ENCODE measurements at regions not wholly inside any gene's neighbourhood (a gene's known extent, or its start where the extent isn't known, plus 50 kb on each side); places are given as distances from the start of the nearest gene placed in this dataset.

DNA sequence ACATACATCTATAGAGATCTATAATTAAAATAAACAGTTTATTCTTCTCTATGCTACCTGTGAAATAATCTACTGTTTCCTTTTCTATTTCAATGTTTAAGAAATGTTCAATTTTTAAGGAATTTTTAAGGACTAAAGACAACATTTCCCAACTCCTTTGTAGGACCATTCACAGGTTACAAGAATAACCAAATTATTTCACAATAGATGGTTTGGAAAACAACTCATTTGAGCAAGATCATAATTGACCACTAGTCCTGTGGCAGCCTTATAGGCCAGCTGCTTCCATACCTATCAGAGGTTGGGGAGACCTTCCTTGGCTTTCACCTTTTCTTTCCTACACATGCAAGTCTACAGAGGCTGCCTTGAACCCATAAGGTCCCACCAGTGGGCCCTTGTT lies 193.7 kb downstream of the TTC39B start:
- no peak for TF ChIP-seq GATA3 (IDR thresholded peaks at IDR 0.05; ENCODE audit: low read depth, low read length)
- no peak for TF ChIP-seq GATA2 (IDR thresholded peaks at IDR 0.05; ENCODE audit: low read depth, low read length)

DNA sequence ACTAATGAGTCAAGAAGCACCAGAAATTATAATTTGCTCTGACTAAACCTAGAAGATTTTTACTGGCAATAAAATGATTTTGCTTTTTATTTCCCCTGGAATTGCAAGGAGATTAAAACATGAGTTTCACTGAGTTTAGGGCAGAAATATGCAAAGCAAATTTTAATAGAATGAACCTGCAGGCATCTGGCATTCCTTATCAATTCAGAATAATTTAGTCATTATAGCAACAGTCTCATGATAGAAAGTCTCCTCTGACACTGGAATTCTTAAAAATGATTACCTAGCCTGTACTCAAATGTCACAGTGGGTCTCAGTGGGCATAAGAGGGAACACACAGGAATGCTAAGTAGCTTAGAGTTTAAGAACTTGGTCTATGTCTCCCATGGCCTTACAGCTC lies 195.9 kb downstream of the TTC39B start:
- TF ChIP-seq GATA2 (IDR thresholded peaks at IDR 0.05; ENCODE audit: low read depth, low read length) = no peak
- no peak for TF ChIP-seq GATA3 (IDR thresholded peaks at IDR 0.05; ENCODE audit: low read depth, low read length)

DNA sequence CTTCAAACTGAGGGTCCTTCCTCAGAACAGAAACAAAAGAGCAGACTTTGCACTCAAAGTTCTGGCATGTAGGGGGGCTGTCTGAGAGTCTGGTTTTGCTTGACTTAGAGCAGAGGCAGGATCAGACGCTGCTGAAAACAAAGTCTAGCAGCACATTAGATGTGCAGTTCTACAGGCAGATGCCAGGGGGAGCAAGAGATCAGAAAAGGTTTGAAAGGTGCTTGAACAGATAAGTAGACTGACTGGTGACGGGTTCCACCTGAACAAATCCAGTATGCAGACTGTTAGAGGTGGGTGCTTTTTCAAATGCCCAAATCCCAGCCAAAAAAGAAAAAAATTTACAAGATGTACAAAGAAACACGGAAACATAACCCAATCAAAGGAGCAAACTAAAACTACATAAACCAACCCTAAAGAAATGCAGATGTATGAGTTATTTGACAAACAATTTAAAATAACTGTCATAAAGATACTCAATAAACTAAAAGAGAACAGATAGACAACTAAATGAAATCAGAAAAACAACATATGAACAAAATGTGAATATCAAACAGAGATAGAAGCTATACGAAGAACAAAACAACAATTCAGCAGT lies 194.7 kb upstream of the FREM1 start:
- TF ChIP-seq GATA3 (IDR thresholded peaks at IDR 0.05; ENCODE audit: low read depth, low read length) (no peak), GATA2 (IDR thresholded peaks at IDR 0.05; ENCODE audit: low read depth, low read length) (no peak)

DNA sequence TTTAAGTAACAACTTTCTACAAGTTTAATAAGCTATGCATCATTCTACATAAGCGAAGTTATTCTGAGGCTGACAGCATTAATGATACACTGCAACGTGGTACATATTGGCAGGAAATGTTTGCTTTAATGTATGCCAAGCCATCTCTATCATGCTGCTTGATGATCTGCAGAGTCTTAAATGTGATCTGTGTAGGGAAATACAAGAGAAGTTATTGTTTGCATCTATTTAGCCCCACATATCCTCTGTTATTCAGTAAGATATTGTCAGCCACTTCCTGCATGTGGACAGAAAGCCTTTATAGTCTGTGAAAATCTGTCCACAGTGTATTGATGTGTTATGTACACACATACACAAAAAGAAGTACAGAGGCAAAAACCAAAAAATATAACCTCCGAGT lies 193.1 kb upstream of the FREM1 start:
- TF ChIP-seq GATA3 (IDR thresholded peaks at IDR 0.05; ENCODE audit: low read depth, low read length) = no peak
- no peak for TF ChIP-seq GATA2 (IDR thresholded peaks at IDR 0.05; ENCODE audit: low read depth, low read length)

DNA sequence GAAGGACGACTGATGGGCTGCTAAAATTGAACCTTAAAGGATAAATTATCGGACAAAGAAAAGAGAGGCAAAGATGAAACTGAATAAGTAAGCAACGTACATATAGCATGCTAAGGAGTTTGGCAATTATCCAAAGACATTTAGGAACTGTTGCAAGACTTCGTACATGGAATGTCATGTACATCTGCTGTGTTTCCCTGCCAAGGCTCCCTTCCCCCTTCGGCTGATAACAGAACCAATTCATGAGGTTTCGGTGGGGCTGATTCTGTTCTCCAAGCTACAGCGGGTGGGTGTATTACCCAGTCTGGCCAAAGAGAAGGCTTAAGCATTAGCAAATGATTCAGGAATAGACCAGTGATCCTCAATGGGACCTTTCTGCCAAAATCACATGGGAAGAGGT lies 190.9 kb upstream of the FREM1 start:
- TF ChIP-seq GATA2 (IDR thresholded peaks at IDR 0.05; ENCODE audit: low read depth, low read length) = no peak
- TF ChIP-seq GATA3 (IDR thresholded peaks at IDR 0.05; ENCODE audit: low read depth, low read length) = no peak

DNA sequence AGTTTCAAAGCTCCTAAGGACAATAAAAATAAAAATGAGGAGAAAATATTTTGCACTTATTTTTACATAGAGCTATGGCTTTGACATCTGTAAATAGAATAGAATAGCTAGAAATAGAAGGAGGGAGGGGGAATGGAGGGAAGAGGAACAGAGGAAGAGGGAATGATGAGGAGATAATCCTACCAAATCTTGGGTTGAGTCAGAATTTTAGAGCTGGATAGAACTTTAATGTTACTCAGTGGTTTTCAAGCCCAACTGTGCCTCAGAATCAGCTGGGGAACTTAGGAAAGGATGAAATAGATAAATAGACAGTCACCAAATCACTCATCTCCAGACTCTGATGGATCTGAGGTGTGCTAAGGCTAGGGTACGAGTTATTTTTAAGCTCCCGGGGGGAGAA lies 190.3 kb upstream of the FREM1 start:
- TF ChIP-seq GATA2 (IDR thresholded peaks at IDR 0.05; ENCODE audit: low read depth, low read length) = no peak
- no peak for TF ChIP-seq GATA3 (IDR thresholded peaks at IDR 0.05; ENCODE audit: low read depth, low read length)

DNA sequence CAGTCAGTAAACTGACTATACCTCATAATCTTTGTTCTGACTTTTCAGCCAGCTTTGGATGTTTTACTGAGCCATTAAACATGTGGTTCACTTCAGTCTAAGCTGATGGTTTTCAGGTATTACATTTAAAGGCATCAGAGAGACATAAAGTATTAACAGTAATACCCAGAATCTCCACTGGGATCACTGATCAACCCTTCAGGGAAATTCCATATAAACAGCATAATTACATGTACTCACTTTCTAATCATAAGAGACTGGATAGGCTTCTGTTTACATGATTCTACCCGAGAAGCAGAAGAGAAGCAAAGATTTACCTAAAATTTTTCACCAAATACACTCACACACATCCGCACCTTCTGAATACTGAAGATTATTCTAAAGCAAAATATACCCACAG lies 186.7 kb upstream of the FREM1 start:
- TF ChIP-seq GATA2 (IDR thresholded peaks at IDR 0.05; ENCODE audit: low read depth, low read length) (no peak), GATA3 (IDR thresholded peaks at IDR 0.05; ENCODE audit: low read depth, low read length) (no peak)

DNA sequence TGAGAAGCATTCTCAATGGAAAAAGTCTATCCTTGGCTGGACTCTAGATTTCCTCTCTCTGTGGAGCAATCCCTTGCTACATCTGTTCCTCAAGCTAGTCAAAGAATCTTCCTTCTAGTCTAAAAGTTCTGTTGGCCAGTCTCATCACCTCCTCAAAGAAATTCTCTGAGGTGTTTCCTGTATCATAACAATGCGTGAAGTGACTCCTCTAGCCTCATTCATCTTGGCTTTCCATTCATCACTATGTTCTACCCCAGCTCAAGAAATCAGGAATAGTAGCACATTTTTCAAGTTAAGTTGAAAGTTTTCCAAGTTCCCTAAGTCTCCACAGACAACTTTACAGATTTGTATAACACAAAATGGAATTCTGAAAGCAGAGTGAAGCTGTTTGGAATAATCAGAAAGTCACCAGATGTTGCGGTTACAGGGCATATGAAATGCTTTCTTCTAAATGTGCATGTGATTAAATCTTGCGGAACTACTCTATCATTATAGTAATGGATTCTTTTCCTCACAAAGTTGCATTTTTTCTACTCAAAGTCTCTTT lies 176.6 kb upstream of the FREM1 start:
- TF ChIP-seq GATA3 (IDR thresholded peaks at IDR 0.05; ENCODE audit: low read depth, low read length) (0 out of 2 replicates have a peak, but pooled peaks have one; percentile 43), GATA2 (IDR thresholded peaks at IDR 0.05; ENCODE audit: low read depth, low read length) (no peak; the same call in 1 of the 2 replicates)

DNA sequence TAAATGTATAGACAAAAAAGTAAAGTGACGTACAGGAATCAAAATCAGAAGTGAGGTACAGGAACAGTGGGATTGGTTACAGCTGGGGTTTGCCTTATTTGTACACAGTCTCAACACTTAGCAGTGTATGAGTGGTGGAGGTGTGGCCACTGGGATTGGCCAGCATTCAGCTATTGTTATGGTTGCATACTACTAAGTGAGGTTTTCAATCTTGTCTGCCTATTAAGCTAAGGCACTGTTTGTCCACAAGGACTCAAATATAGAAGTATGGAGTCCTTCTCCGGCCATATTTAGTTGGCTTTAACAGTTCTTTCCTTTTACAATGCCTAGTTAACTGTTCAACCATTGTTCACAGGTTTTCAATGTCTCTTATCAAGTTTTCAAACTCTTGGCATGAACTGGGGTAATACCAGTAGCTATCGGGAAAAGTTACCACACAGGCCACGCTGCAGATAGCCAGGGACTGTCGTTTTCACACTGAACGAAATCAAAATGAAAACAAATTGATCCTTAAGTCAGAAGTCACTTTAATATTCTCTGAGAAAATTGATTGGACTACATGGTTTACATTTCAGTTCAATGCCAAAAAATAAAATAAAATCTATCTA lies 176.0 kb upstream of the FREM1 start:
- no peak for TF ChIP-seq GATA3 (IDR thresholded peaks at IDR 0.05; ENCODE audit: low read depth, low read length)
- TF ChIP-seq GATA2 (IDR thresholded peaks at IDR 0.05; ENCODE audit: low read depth, low read length) = no peak

DNA sequence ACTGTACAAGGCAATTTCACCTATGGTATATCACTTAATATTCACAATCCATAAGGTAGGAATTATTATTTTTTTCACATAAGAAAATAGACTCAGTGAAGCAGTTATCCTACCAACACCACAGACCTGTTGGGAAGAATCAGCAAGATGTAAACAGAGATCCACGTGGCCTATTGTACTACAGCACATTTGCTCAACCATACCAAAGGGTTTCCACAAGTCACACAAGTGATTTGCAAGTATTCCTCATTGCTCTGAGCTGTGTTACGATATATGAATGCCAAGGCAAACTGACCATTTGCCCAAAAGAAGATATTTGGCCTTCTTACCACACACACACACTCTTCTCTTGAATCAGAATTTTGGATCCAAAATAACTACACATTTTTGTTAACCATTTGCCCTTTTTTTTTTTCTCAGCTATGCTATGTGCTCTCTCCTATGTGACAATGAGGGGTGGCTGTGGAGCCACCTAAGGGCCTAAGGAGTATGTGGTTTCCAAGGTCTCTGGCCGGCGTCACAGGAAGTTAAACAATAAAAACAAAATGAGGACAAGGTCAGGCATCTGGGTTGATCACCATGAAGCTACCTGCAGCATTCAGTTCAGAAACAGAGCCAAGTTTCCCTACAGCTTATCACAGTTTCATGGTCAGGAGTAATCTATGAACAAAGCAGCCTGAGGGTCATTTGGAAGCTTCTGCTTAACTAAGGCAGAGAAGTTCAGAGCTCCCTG lies 171.0 kb upstream of the FREM1 start:
- TF ChIP-seq GATA2 (IDR thresholded peaks at IDR 0.05; ENCODE audit: low read depth, low read length) (no peak), GATA3 (IDR thresholded peaks at IDR 0.05; ENCODE audit: low read depth, low read length) (no peak)

DNA sequence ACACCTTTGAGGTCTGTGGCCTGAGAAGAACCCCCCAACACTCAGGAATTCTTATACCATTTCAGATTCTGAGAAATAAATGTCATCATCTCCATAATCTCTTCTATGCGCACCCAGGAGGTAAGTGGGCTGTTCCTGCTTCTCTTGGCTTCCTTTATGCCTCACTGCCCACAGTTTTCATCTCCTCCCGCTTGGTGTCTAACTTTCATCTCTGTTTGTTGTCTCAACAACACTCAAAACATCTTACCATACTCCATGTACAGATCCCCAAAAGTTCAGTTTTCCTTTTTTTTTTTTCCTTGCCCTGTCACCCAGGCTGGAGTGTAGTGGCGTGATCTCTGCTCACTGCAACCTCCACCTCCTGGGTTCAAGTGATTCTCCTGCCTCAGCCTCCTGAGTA lies 170.2 kb upstream of the FREM1 start:
- no peak for TF ChIP-seq GATA3 (IDR thresholded peaks at IDR 0.05; ENCODE audit: low read depth, low read length)
- TF ChIP-seq GATA2 (IDR thresholded peaks at IDR 0.05; ENCODE audit: low read depth, low read length) = no peak

DNA sequence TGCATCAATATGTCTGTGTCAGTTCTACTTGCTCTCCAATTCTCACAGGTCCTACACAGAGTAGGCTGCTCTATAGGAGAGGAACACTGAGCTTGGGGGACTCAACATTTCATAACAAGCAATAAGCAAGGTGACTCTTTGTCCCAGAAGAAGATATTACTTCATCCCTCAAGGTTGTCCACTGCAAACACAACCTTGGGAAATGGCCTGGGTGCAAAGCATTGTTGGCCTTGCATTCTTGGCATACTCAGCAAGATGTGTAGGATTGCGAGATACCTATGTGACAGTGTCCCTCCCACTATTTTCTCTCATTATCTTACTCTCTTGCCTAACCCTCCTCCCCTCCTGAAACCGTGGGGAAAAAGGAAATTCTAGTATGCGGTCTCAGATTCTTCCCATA lies 169.8 kb upstream of the FREM1 start:
- no peak for TF ChIP-seq GATA2 (IDR thresholded peaks at IDR 0.05; ENCODE audit: low read depth, low read length)
- no peak for TF ChIP-seq GATA3 (IDR thresholded peaks at IDR 0.05; ENCODE audit: low read depth, low read length)

DNA sequence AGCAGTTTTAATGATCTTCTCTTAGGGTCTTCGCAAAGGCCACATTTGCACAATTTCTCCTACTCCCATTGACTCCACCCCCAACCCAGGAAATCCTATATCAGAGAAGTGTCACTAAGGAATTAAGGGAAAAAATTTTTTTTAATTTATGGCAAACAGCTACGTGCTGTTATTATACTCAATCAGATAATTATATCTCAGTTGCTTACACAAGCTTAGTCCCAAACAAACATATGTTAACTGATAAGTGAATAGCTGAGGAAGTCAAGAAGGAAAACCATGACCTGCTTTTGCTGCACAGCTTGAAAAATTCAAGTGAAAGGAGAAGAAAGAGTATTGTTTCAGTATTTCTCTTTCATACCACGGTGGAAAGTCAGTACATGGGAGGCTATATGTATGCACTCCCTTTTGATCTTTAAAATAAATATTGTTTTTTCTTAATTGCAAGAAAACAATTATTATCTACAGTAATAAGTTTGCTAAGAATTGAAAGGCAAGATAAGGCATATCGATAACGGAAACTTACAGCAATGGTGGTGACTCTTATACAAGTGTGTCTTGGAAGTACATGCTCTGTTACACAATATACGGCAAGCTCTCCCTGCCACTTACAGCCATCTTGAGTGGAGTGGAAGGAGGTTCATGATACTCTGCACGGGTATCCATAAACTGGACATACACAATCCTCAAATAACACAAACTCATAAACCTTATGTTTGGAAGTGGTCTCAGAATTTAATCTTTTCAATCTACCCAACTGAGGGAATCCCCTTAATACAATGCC lies 167.9 kb upstream of the FREM1 start:
- TF ChIP-seq GATA3 (IDR thresholded peaks at IDR 0.05; ENCODE audit: low read depth, low read length) = no peak
- no peak for TF ChIP-seq GATA2 (IDR thresholded peaks at IDR 0.05; ENCODE audit: low read depth, low read length)

DNA sequence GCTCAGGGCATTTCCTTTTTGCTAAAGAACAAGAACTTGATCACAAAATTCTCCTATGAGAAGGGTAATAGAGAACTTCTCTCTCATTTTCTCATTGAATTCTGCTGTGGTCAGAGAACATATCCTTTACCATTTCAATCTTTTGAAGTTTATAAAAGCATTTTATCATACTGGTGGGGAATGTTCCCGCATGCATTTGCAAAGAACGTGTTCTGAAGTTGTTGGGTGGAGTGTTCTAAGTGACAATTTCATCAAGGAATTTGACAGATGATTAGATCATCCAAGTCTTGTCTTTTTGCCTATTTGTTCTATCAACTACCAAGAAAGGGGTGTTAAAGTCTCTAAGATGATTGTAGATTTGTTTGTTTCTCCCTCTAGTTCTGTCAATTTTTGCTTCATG lies 163.4 kb upstream of the FREM1 start:
- TF ChIP-seq GATA3 (IDR thresholded peaks at IDR 0.05; ENCODE audit: low read depth, low read length) (no peak), GATA2 (IDR thresholded peaks at IDR 0.05; ENCODE audit: low read depth, low read length) (no peak)
